Upper lobe of right lung (tissue), 1 donor: ENCODE measurements at regions not wholly inside any gene's neighbourhood (a gene's known extent, or its start where the extent isn't known, plus 50 kb on each side); places are given as distances from the start of the nearest gene placed in this dataset.

Source experiments
- ATAC-seq: fragments of 200-7000 bp; cut with Tn5 transposase; one replicate; pipeline ENCODE4 v1.9.1; 2020; ENCODE audit warnings: mild to moderate bottlenecking, moderate library complexity
- DNase-seq: peaks from one replicate; pipeline ENCODE4 v3.0.0-alpha.2; 2020
- H3K27ac ChIP-seq: fragments of 200-600 bp; one replicate; pipeline ENCODE4 v1.8.0; 2022
- H3K27me3 ChIP-seq: fragments of 200-600 bp; one replicate; pipeline ENCODE4 v1.8.0; 2022; ENCODE audit warnings: mild to moderate bottlenecking
- H3K36me3 ChIP-seq: fragments of 200-600 bp; one replicate; pipeline ENCODE4 v1.8.0; 2022
- H3K4me1 ChIP-seq: fragments of 200-600 bp; one replicate; pipeline ENCODE4 v1.8.0; 2022
- H3K4me3 ChIP-seq: fragments of 200-600 bp; one replicate; pipeline ENCODE4 v1.8.0; 2022; ENCODE audit warnings: mild to moderate bottlenecking
- H3K9me3 ChIP-seq: fragments of 200-600 bp; one replicate; pipeline ENCODE4 v1.8.0; 2022
- CTCF ChIP-seq: fragments of 200-600 bp; IDR thresholded peaks from one replicate; pipeline ENCODE4 v1.8.0; 2022; ENCODE audit warnings: antibody characterized with exemption
- intact Hi-C: fragments of 100-400 bp; cut with DNase I; formaldehyde crosslinking; loops from one replicate; pipeline ENCODE4 v1.11.0; 2022
- donor health status: DM: no; HTN: yes; CAD: no; lungs with severe emphysema.

GRCh38 chr11:92663539-92663938 lies 305.9 kb upstream of the MTNR1B start:
- Histone ChIP-seq H3K9me3 (no peaks in the 10 kb centered on the region), H3K4me3 (no peak overlapping the region), H3K27ac (no peak overlapping the region), H3K36me3 (no peaks in the 10 kb centered on the region), H3K4me1 (no peaks in the 10 kb centered on the region), H3K27me3 (no peaks in the 10 kb centered on the region)
- no peak for DNase-seq
- intact Hi-C loops: no loop called here
- TF ChIP-seq CTCF: no peak
- ATAC-seq: no peak

DNA sequence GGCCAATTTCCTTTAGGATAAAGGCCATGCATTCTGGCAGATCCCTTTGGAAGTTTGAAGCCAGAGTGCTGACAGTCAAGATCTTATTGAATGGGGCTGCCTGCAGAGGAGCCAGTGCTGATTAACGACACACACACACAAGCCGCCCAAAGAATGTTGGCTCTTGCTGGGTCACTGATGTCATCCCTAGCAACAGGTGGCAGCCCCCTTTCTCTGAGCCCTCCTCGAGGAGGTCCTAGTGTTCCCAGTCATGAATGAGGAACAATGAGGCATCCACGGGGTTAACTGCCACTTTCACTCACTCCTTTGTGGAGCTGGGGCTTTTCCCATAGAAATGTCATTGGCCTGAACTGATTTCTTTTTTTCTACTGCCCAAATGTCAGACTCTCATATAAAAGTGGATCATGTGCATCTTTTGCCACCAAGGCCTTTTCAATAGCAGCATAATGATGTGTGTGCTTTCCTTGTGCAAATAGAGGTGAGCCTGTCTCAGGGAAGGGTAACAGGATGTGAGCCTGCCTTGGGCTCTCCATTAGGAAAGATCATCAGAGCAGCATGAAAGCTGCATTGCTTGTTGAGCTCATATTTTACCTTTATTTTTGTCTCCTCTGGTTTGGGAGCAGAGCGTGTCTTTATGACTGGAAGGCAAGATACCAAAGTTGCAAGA lies 301.8 kb upstream of the MTNR1B start:
- intact Hi-C loops: no loop called here
- Histone ChIP-seq H3K27ac (no peak overlapping the region), H3K4me1 (no peaks in the 10 kb centered on the region), H3K9me3 (no peaks in the 10 kb centered on the region), H3K27me3 (no peaks in the 10 kb centered on the region), H3K4me3 (no peak overlapping the region), H3K36me3 (no peaks in the 10 kb centered on the region)
- DNase-seq (no peak), ATAC-seq (no peak)
- TF ChIP-seq CTCF: no peak

- TF ChIP-seq CTCF: no peak
- intact Hi-C loops: no loop called here
- no peak for ATAC-seq
- no peaks in the 10 kb centered on the region for H3K36me3 ChIP-seq
- no peak overlapping the region for H3K27ac ChIP-seq
- H3K27me3 ChIP-seq: no peaks in the 10 kb centered on the region
- H3K4me1 ChIP-seq: no peaks in the 10 kb centered on the region
- no peak for DNase-seq
- H3K4me3 ChIP-seq: no peak overlapping the region
- no peaks in the 10 kb centered on the region for H3K9me3 ChIP-seq
These were observed 299.1 kb upstream of the MTNR1B start for GRCh38 chr11:92670308-92670890.

GRCh38 chr11:92671081-92671480 lies 298.4 kb upstream of the MTNR1B start:
- H3K4me3 ChIP-seq: no peak overlapping the region
- no peak for TF ChIP-seq CTCF
- H3K9me3 ChIP-seq: no peaks in the 10 kb centered on the region
- no peak for DNase-seq
- H3K27me3 ChIP-seq: no peaks in the 10 kb centered on the region
- no peak for ATAC-seq
- no peaks in the 10 kb centered on the region for H3K4me1 ChIP-seq
- H3K27ac ChIP-seq: no peak overlapping the region
- intact Hi-C loops: no loop called here
- H3K36me3 ChIP-seq: no peaks in the 10 kb centered on the region

DNA sequence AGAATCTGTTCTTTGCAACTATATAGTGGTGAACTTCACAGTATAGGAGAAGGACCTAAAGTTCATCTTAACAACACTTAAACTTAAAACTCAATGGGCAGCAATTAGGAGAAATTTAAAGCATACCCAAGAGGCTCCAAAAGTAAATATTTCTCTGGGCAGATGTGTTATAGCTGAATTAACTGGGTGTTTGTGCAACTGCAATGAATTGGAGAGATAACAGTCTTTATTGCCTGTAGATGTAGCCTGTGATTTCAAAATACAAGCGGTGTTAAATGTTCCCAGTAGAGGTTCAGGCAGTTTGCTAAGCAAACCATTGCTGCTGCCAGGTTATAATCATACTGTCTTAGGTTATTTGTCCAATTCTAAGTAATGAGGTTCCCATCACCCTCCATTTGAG lies 294.1 kb upstream of the MTNR1B start:
- Histone ChIP-seq H3K4me1 (no peaks in the 10 kb centered on the region), H3K9me3 (no peaks in the 10 kb centered on the region), H3K27me3 (no peaks in the 10 kb centered on the region), H3K36me3 (no peaks in the 10 kb centered on the region), H3K27ac (no peak overlapping the region), H3K4me3 (no peak overlapping the region)
- TF ChIP-seq CTCF: no peak
- DNase-seq (no peak), ATAC-seq (no peak)
- intact Hi-C loops: no loop called here
